GM23248 (cell line): ENCODE measurements at regions not wholly inside any gene's neighbourhood (a gene's known extent, or its start where the extent isn't known, plus 50 kb on each side); places are given as distances from the start of the nearest gene placed in this dataset.

ENCODE experiments used
- DNase-seq: peaks from one replicate; pipeline ENCODE4 v3.0.0-alpha.2; 2015
- H2AFZ ChIP-seq: fragments of 200-600 bp; sonication (generic); 2 replicates; pipeline ENCODE4 v1.6.1; 2016; ENCODE audit warnings: antibody characterized with exemption
- H3F3A ChIP-seq: fragments of 200-600 bp; sonication (generic); 2 replicates; pipeline ENCODE4 v1.6.1; 2016; ENCODE audit warnings: mild to moderate bottlenecking, antibody characterized with exemption, mixed run types; ENCODE audit not compliant: insufficient read depth
- H3K27ac ChIP-seq: fragments of 200-600 bp; sonication (generic); 2 replicates; pipeline ENCODE4 v1.5.1; 2016; ENCODE audit warnings: mild to moderate bottlenecking
- H3K27me3 ChIP-seq: fragments of 200-600 bp; sonication (generic); replicated peaks from 2 replicates; pipeline ENCODE4 v1.6.1; 2016; ENCODE audit warnings: mild to moderate bottlenecking; ENCODE audit not compliant: insufficient read depth
- H3K36me3 ChIP-seq: fragments of 200-600 bp; sonication (generic); 2 replicates; pipeline ENCODE4 v1.6.1; 2016; ENCODE audit warnings: low read depth, mild to moderate bottlenecking
- H3K4me1 ChIP-seq: fragments of 200-600 bp; sonication (generic); 2 replicates; pipeline ENCODE4 v1.6.1; 2016; ENCODE audit warnings: mild to moderate bottlenecking; ENCODE audit not compliant: insufficient read depth
- H3K4me2 ChIP-seq: fragments of 200-600 bp; sonication (generic); one replicate; pipeline ENCODE4 v1.6.1; 2016; ENCODE audit warnings: mild to moderate bottlenecking; ENCODE audit not compliant: unreplicated experiment
- H3K4me3 ChIP-seq: fragments of 200-600 bp; sonication (generic); 2 replicates; pipeline ENCODE4 v1.5.1; 2016; ENCODE audit warnings: mild to moderate bottlenecking
- H3K79me2 ChIP-seq: fragments of 200-600 bp; sonication (generic); 2 replicates; pipeline ENCODE4 v1.6.1; 2016; ENCODE audit warnings: mild to moderate bottlenecking; ENCODE audit not compliant: insufficient read depth
- H3K9ac ChIP-seq: fragments of 200-600 bp; sonication (generic); 2 replicates; pipeline ENCODE4 v1.6.1; 2016; ENCODE audit warnings: mild to moderate bottlenecking
- H3K9me2 ChIP-seq: fragments of 200-600 bp; sonication (generic); 2 replicates; pipeline ENCODE4 v1.6.1; 2016; ENCODE audit warnings: mixed run types, mild to moderate bottlenecking, moderate library complexity; ENCODE audit not compliant: insufficient read depth
- H3K9me3 ChIP-seq: fragments of 200-600 bp; sonication (generic); one replicate; pipeline ENCODE4 v1.6.1; 2017; ENCODE audit warnings: low read depth
- H4K20me1 ChIP-seq: fragments of 200-600 bp; sonication (generic); 2 replicates; pipeline ENCODE4 v1.6.0; 2016; ENCODE audit not compliant: insufficient read depth
- EZH2 ChIP-seq: fragments of 200-600 bp; sonication (generic); IDR thresholded peaks from 2 replicates; pipeline ENCODE4 v1.6.1; 2018; ENCODE audit warnings: antibody characterized with exemption, mild to moderate bottlenecking; ENCODE audit not compliant: insufficient read depth, poor library complexity, severe bottlenecking
- EZH2phosphoT487 ChIP-seq: fragments of 200-600 bp; sonication (generic); IDR thresholded peaks from 2 replicates; pipeline ENCODE4 v1.6.1; 2018; ENCODE audit warnings: antibody characterized with exemption, moderate library complexity, mild to moderate bottlenecking, low read depth; ENCODE audit not compliant: insufficient read depth
- WGBS, 2 experiments: methylation state at CpG; one replicate each; pipeline ENCODE4 v1.1.6; 2015 to 2017; ENCODE audit warnings: low lambda C conversion rate in 2 of 2, low coverage in 1 of 2; ENCODE audit errors: missing lambda C conversion rate in 2 of 2; 5-methylcytosine and 5-hydroxymethylcytosine counted together
- in situ Hi-C: fragments of 300-500 bp; cut with MboI; formaldehyde crosslinking; loops from 2 replicates; pipeline ENCODE4 v1.15.0; 2020

DNA sequence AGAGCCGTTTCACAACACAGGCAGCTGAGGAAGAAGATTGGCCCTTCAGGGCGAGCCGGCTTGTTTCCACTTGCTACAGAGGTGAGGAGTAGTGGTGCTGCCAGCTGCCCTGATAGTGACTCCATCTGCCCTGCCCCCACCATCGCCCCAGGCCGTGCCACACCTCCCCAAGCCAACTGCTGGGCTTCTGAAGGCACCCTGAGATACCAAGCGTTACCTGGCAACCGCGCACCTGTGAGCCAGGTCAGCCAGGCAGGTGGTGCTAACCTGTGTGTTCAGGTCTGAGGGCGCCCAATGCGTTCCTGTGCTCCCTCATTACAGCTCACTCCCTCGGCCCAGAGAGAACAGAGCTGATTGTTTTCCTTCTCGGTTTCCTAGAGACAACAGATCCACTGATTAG lies 299.1 kb upstream of the ID4 start:
- H3K4me1 ChIP-seq = no peaks in the 10 kb centered on the region
- H4K20me1 ChIP-seq = no peaks in the 10 kb centered on the region
- H3K4me2 ChIP-seq = no peak overlapping the region
- H3K9me2 ChIP-seq = no peaks in the 10 kb centered on the region
- H3F3A ChIP-seq = no peaks in the 10 kb centered on the region
- no peak overlapping the region for H3K4me3 ChIP-seq
- H3K79me2 ChIP-seq = no peaks in the 10 kb centered on the region
- DNase-seq = no peak
- H3K27me3 ChIP-seq = no peaks in the 10 kb centered on the region
- in situ Hi-C loops = no loop called here
- H3K36me3 ChIP-seq = no peaks in the 10 kb centered on the region
- no peak overlapping the region for H3K27ac ChIP-seq
- TF ChIP-seq EZH2 (no peak), EZH2phosphoT487 (no peak)
- 56 to 59% methylated on average over 12 of the region's 12 CpGs for WGBS, 2 experiments
- no peak overlapping the region for H3K9ac ChIP-seq
- H2AFZ ChIP-seq = no peak overlapping the region
- H3K9me3 ChIP-seq = no peaks in the 10 kb centered on the region

GRCh38 chr6:19547507-19547906 lies 289.7 kb upstream of the ID4 start:
- no peaks in the 10 kb centered on the region for H3K9me2 ChIP-seq
- WGBS, 2 experiments = 79 to 82% methylated on average over 2 of the region's 2 CpGs
- no peaks in the 10 kb centered on the region for H3K36me3 ChIP-seq
- H3K79me2 ChIP-seq = no peaks in the 10 kb centered on the region
- H3K4me1 ChIP-seq = no peaks in the 10 kb centered on the region
- H3K27me3 ChIP-seq = no peaks in the 10 kb centered on the region
- TF ChIP-seq EZH2 (no peak), EZH2phosphoT487 (no peak)
- in situ Hi-C loops = no loop called here
- H3K4me3 ChIP-seq = no peak overlapping the region
- no peak for DNase-seq
- H3K4me2 ChIP-seq = no peak overlapping the region
- H3K9ac ChIP-seq = no peak overlapping the region
- H2AFZ ChIP-seq = no peak overlapping the region
- H4K20me1 ChIP-seq = no peaks in the 10 kb centered on the region
- H3K9me3 ChIP-seq = no peaks in the 10 kb centered on the region
- H3K27ac ChIP-seq = no peak overlapping the region
- H3F3A ChIP-seq = no peaks in the 10 kb centered on the region

GRCh38 chr6:19549109-19549508 lies 288.1 kb upstream of the ID4 start:
- Histone ChIP-seq H3K36me3 (no peaks in the 10 kb centered on the region), H3K79me2 (no peaks in the 10 kb centered on the region), H3K4me2 (no peak overlapping the region), H4K20me1 (no peaks in the 10 kb centered on the region), H3F3A (no peaks in the 10 kb centered on the region), H3K9me2 (no peaks in the 10 kb centered on the region), H3K27me3 (no peaks in the 10 kb centered on the region), H3K4me3 (no peak overlapping the region), H2AFZ (no peak overlapping the region), H3K9ac (no peak overlapping the region), H3K9me3 (no peaks in the 10 kb centered on the region), H3K4me1 (no peaks in the 10 kb centered on the region), H3K27ac (no peak overlapping the region)
- in situ Hi-C loops = no loop called here
- 79 to 82% methylated on average over 4 of the region's 4 CpGs for WGBS, 2 experiments
- DNase-seq = no peak
- TF ChIP-seq EZH2 = no peak
- no peak for TF ChIP-seq EZH2phosphoT487

DNA sequence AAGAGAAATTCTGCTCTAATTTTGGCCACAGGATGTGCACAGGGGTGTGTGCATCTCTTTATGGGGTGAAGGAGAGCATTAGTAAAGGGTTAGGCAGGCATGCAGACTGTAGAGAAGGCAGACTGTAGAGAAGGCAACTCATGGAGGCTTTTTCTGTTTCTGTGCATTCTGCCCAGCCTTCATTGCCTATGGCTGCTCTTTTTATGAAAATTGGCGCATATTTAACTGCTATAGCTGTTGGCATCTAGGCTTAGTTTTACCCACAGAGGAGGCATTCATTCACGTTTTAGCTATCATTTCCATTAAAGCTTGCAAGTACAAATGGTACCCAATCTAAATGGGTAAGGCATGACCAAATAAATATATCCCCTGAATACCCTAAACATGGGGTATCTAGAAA lies 286.8 kb upstream of the ID4 start:
- Histone ChIP-seq H3K4me2 (no peak overlapping the region), H3K9me3 (no peaks in the 10 kb centered on the region), H3K79me2 (no peaks in the 10 kb centered on the region), H3K27ac (no peak overlapping the region), H3K9me2 (no peaks in the 10 kb centered on the region), H3F3A (no peaks in the 10 kb centered on the region), H3K27me3 (no peaks in the 10 kb centered on the region), H3K36me3 (no peaks in the 10 kb centered on the region), H3K4me1 (no peaks in the 10 kb centered on the region), H2AFZ (no peak overlapping the region), H4K20me1 (no peaks in the 10 kb centered on the region), H3K9ac (no peak overlapping the region), H3K4me3 (no peak overlapping the region)
- in situ Hi-C loops = no loop called here
- DNase-seq = no peak
- TF ChIP-seq EZH2phosphoT487 (no peak), EZH2 (no peak)
- WGBS, 2 experiments = 61 to 68% methylated on average over 2 of the region's 2 CpGs

GRCh38 chr6:19551611-19552010 lies 285.6 kb upstream of the ID4 start:
- in situ Hi-C loops = no loop called here
- Histone ChIP-seq H4K20me1 (no peaks in the 10 kb centered on the region), H3K9ac (no peak overlapping the region), H3F3A (no peaks in the 10 kb centered on the region), H3K9me3 (no peaks in the 10 kb centered on the region), H3K4me3 (no peak overlapping the region), H3K36me3 (no peaks in the 10 kb centered on the region), H3K27ac (no peak overlapping the region), H3K9me2 (no peaks in the 10 kb centered on the region), H3K27me3 (no peaks in the 10 kb centered on the region), H2AFZ (no peak overlapping the region), H3K79me2 (no peaks in the 10 kb centered on the region), H3K4me2 (no peak overlapping the region), H3K4me1 (no peaks in the 10 kb centered on the region)
- no peak for DNase-seq
- TF ChIP-seq EZH2 (no peak), EZH2phosphoT487 (no peak)
- 56 to 74% methylated on average over 4 of the region's 4 CpGs for WGBS, 2 experiments
